ENCODE measurements at regions not wholly inside any gene's neighbourhood (a gene's known extent, or its start where the extent isn't known, plus 50 kb on each side); places are given as distances from the start of the nearest gene placed in this dataset.

GRCh38 chr7:32264702-32265284 is 194.6 kb upstream of the PDE1C start:
- no peak for DNase-seq (ENCODE audit: low read depth)

GRCh38 chr7:32263611-32264010 is 193.4 kb upstream of the PDE1C start:
- DNase-seq (ENCODE audit: low read depth), result no peak

- no peak for DNase-seq (ENCODE audit: low read depth)
Observed at GRCh38 chr7:32262315-32262714, 192.1 kb upstream of the PDE1C start.

GRCh38 chr7:32259931-32260596 is 189.9 kb upstream of the PDE1C start:
- no peak for DNase-seq (ENCODE audit: low read depth)

GRCh38 chr7:32258265-32258664 is 188.1 kb upstream of the PDE1C start:
- no peak for DNase-seq (ENCODE audit: low read depth)

GRCh38 chr7:32257621-32258020 is 187.4 kb upstream of the PDE1C start:
- DNase-seq (ENCODE audit: low read depth), result no peak

GRCh38 chr7:32256811-32257210 is 186.6 kb upstream of the PDE1C start:
- no peak for DNase-seq (ENCODE audit: low read depth)

- no peak for DNase-seq (ENCODE audit: low read depth)
Observed at GRCh38 chr7:32256376-32256775, 186.2 kb upstream of the PDE1C start.

- DNase-seq (ENCODE audit: low read depth), result no peak
Observed at GRCh38 chr7:32255036-32255435, 184.8 kb upstream of the PDE1C start.

GRCh38 chr7:32253299-32253698 is 183.1 kb upstream of the PDE1C start:
- no peak for DNase-seq (ENCODE audit: low read depth)

- no peak for DNase-seq (ENCODE audit: low read depth)
Observed at GRCh38 chr7:32251659-32252058, 181.5 kb upstream of the PDE1C start.

GRCh38 chr7:32250471-32251260 is 180.5 kb upstream of the PDE1C start:
- DNase-seq (ENCODE audit: low read depth), result no peak

GRCh38 chr7:32250003-32250402 is 179.8 kb upstream of the PDE1C start:
- DNase-seq (ENCODE audit: low read depth), result no peak

- DNase-seq (ENCODE audit: low read depth), result no peak
Observed at GRCh38 chr7:32248522-32248921, 178.3 kb upstream of the PDE1C start.

GRCh38 chr7:32244806-32245345 is 174.7 kb upstream of the PDE1C start:
- no peak for DNase-seq (ENCODE audit: low read depth)

GRCh38 chr7:32243687-32244290 is 173.6 kb upstream of the PDE1C start:
- DNase-seq (ENCODE audit: low read depth), result no peak

GRCh38 chr7:32242436-32242835 is 172.2 kb upstream of the PDE1C start:
- no peak for DNase-seq (ENCODE audit: low read depth)

- no peak for DNase-seq (ENCODE audit: low read depth)
Observed at GRCh38 chr7:32241636-32242035, 171.4 kb upstream of the PDE1C start.

- DNase-seq (ENCODE audit: low read depth), result no peak
Observed at GRCh38 chr7:32239764-32240163, 169.6 kb upstream of the PDE1C start.

GRCh38 chr7:32228601-32229000 is 158.4 kb upstream of the PDE1C start:
- no peak for DNase-seq (ENCODE audit: low read depth)

- DNase-seq (ENCODE audit: low read depth), result no peak
Observed at GRCh38 chr7:32227746-32228145, 157.5 kb upstream of the PDE1C start.

GRCh38 chr7:32224276-32224675 is 154.1 kb upstream of the PDE1C start:
- no peak for DNase-seq (ENCODE audit: low read depth)

GRCh38 chr7:32223721-32224120 is 153.5 kb upstream of the PDE1C start:
- no peak for DNase-seq (ENCODE audit: low read depth)

Data from activated T-cell treated with anti-CD3 and anti-CD28 coated beads for 24 hours (primary cell).